A673 (cell line): ENCODE measurements at regions not wholly inside any gene's neighbourhood (a gene's known extent, or its start where the extent isn't known, plus 50 kb on each side); places are given as distances from the start of the nearest gene placed in this dataset.

ENCODE experiments used
- BruUV-seq: library from RNA; stranded (reverse); fragments of 400-500 nt; replicated peaks from 2 replicates; lab custom pipeline; 2021; lab: Mats Ljungman, UMichigan
- CTCF ChIA-PET: fragments of 300-600 bp; sonication (Branson Sonifier 250); formaldehyde crosslinking; loops from one replicate; lab custom pipeline; 2022; ENCODE audit warnings: antibody characterized with exemption; lab: Charles Lee
- POLR2A ChIA-PET: fragments of 300-600 bp; sonication (Branson Sonifier 250); formaldehyde crosslinking; loops from one replicate; lab custom pipeline; 2022; ENCODE audit warnings: antibody characterized with exemption; ENCODE audit not compliant: low non-redundant PET; lab: Charles Lee
- DNase-seq: peaks from one replicate; pipeline ENCODE4 v3.0.0-alpha.2; 2015; ENCODE audit warnings: low spot score
- H3K27ac ChIP-seq: fragments of 200-600 bp; sonication (generic); 2 replicates; pipeline ENCODE4 v1.5.1; 2016; ENCODE audit warnings: mixed run types, low read depth, mild to moderate bottlenecking, mixed read lengths, antibody characterized with exemption, low read length; ENCODE audit not compliant: poor library complexity, severe bottlenecking
- H3K27me3 ChIP-seq: fragments of 200-600 bp; sonication (generic); replicated peaks from 2 replicates; pipeline ENCODE4 v1.6.1; 2017; ENCODE audit warnings: mixed run types, low read depth, mild to moderate bottlenecking, mixed read lengths, antibody characterized with exemption, low read length; ENCODE audit not compliant: insufficient read depth, poor library complexity
- H3K36me3 ChIP-seq: fragments of 200-600 bp; sonication (generic); 2 replicates; pipeline ENCODE4 v1.6.1; 2016; ENCODE audit warnings: mixed run types, mild to moderate bottlenecking, mixed read lengths, antibody characterized with exemption, low read length; ENCODE audit not compliant: insufficient read depth, poor library complexity, severe bottlenecking
- H3K4me1 ChIP-seq: fragments of 200-600 bp; sonication (generic); 2 replicates; pipeline ENCODE4 v1.6.1; 2017; ENCODE audit warnings: mixed run types, mild to moderate bottlenecking, mixed read lengths, antibody characterized with exemption, low read length; ENCODE audit not compliant: insufficient read depth, poor library complexity, severe bottlenecking
- H3K4me3 ChIP-seq: fragments of 200-600 bp; sonication (generic); 2 replicates; pipeline ENCODE4 v1.5.1; 2016; ENCODE audit warnings: low read depth, mixed run types, mild to moderate bottlenecking, mixed read lengths, low read length; ENCODE audit not compliant: poor library complexity, severe bottlenecking
- H3K9me3 ChIP-seq: fragments of 200-600 bp; sonication (generic); 2 replicates; pipeline ENCODE4 v1.6.1; 2016; ENCODE audit warnings: mixed run types, low read depth, mild to moderate bottlenecking, mixed read lengths, antibody characterized with exemption, low read length; ENCODE audit not compliant: poor library complexity, severe bottlenecking
- EZH2 ChIP-seq: fragments of 200-600 bp; sonication (generic); IDR thresholded peaks from 2 replicates; pipeline ENCODE4 v1.6.1; 2017; ENCODE audit warnings: borderline replicate concordance, low read depth, mild to moderate bottlenecking, mixed read lengths, antibody characterized with exemption, low read length; ENCODE audit not compliant: poor library complexity, severe bottlenecking
- intact Hi-C: fragments of 100-400 bp; cut with micrococcal nuclease; formaldehyde crosslinking; loops from one replicate; pipeline ENCODE4 v1.10.0; 2022; ENCODE audit not compliant: unreplicated experiment
- TF ChIP-seq, protein P1 (sequence below): fragments of 300-800, 200-600 bp; sonication (generic); conservative IDR thresholded peaks from 2 replicates; pipeline ENCODE4 v1.5.1; 2017; ENCODE audit warnings: low read depth, mild to moderate bottlenecking, antibody characterized with exemption, low read length, moderate library complexity, mixed read lengths

DNA sequence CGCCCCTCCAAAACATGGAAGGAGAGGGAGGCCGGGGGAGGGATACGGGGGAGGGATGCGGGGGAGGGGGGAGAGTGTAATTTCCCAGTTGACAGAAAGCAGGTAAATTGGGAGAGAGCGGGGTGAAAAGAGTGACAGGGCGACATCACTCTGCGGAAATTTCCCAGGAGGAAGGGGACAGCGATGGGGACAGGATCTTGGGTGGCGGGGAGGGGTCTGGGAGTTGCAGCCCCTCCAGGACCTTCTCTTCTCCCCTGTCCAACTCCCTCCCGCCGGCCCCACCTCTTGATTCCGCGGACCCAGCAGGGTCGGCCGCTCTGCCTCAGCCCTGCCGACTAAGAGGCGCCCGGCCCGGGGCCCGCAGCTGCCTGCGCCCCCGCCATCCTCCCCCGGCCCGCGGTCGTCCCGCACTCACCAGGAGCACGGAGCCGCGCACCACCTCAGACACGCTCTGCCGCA is 108.0 kb upstream of the DOCK9 start:
- intact Hi-C loops = no loop called here
- no peak overlapping the region for H3K27ac ChIP-seq
- H3K4me1 ChIP-seq = no peaks in the 10 kb centered on the region
- CTCF ChIA-PET = interaction anchor here (0.6 kb wide), 1 partner anchor 59 kb away, joined by 4 read pairs; no protein-coding TSS in a partner anchor
- H3K9me3 ChIP-seq = no peaks in the 10 kb centered on the region
- peak overlapping the region; percentile 54 for H3K4me3 ChIP-seq
- no TSS peak for BruUV-seq
- no peaks in the 10 kb centered on the region for H3K36me3 ChIP-seq
- H3K27me3 ChIP-seq = no peaks in the 10 kb centered on the region
- no peak for DNase-seq
- POLR2A ChIA-PET = no interaction called here
- no peak for TF ChIP-seq EZH2
- TF ChIP-seq, protein P1, sequence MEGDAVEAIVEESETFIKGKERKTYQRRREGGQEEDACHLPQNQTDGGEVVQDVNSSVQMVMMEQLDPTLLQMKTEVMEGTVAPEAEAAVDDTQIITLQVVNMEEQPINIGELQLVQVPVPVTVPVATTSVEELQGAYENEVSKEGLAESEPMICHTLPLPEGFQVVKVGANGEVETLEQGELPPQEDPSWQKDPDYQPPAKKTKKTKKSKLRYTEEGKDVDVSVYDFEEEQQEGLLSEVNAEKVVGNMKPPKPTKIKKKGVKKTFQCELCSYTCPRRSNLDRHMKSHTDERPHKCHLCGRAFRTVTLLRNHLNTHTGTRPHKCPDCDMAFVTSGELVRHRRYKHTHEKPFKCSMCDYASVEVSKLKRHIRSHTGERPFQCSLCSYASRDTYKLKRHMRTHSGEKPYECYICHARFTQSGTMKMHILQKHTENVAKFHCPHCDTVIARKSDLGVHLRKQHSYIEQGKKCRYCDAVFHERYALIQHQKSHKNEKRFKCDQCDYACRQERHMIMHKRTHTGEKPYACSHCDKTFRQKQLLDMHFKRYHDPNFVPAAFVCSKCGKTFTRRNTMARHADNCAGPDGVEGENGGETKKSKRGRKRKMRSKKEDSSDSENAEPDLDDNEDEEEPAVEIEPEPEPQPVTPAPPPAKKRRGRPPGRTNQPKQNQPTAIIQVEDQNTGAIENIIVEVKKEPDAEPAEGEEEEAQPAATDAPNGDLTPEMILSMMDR = no peak

DNA sequence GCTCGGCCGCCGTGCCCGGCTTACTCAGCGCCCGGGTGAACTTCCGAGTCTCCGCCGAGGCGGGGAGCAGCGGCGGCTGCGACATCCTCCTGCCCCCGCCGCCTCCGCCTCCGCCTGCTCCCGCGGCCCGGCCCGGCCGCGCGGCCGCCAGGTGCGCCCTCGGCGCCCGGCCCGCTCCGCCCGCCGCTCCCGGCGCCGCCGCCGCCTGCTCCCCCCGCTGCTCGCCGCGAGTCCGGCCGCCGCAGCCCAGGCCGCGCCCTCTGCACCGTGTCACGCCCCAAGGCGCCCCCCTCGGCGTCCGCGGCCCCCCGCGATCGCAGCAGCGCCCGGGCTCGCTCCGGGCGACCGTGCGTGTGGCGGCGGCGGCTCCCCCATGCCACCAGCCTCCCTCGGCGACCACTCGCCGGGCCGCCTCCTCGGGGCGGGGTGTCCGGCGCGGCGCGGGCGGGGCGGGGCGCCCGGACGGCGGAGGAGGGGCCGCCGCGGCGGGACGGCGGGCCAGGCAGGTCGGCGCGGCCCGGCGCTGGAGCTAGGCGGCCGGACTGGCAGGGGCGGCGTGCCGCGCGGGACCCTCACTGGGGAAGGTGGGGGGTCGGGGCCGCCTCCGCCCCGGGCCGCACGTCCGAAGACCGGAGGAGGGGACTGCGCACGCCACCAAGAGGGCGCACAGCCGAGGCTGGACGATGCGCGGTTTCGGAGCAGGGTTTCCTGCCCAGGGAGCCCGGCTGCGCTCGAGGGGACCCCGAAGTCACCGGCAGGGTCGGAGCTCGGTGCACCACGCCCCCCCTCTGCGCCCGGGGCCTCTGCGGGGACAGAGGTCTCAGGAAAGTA is 108.6 kb upstream of the DOCK9 start:
- no TSS peak for BruUV-seq
- CTCF ChIA-PET = interaction anchor here (0.6 kb wide), 1 partner anchor 58 kb away, joined by 4 read pairs; no protein-coding TSS in a partner anchor
- peak; percentile 55 for DNase-seq
- Histone ChIP-seq H3K27me3 (no peaks in the 10 kb centered on the region), H3K4me1 (no peaks in the 10 kb centered on the region), H3K9me3 (no peaks in the 10 kb centered on the region), H3K27ac (no peak overlapping the region), H3K36me3 (no peaks in the 10 kb centered on the region), H3K4me3 (peak overlapping the region; percentile 54)
- TF ChIP-seq, protein P1 = no peak
- TF ChIP-seq EZH2 = no peak
- intact Hi-C loops = no loop called here
- POLR2A ChIA-PET = no interaction called here

- Histone ChIP-seq H3K36me3 (no peaks in the 10 kb centered on the region), H3K27me3 (no peaks in the 10 kb centered on the region), H3K27ac (no peak overlapping the region), H3K4me3 (peak overlapping the region; percentile 54), H3K4me1 (no peaks in the 10 kb centered on the region), H3K9me3 (no peaks in the 10 kb centered on the region)
- POLR2A ChIA-PET = interaction anchor here (0.7 kb wide), 1 partner anchor 473 kb away, joined by 3 read pairs; no protein-coding TSS in a partner anchor
- TF ChIP-seq EZH2 = no peak
- TF ChIP-seq, protein P1 = peak; percentile 27; the same call in 1 of the 2 replicates
- intact Hi-C loops = no loop called here
- CTCF ChIA-PET = no interaction called here
- DNase-seq = peak; percentile 89
- BruUV-seq = no TSS peak
Observed at GRCh38 chr13:99087098-99087953, 109.5 kb upstream of the DOCK9 start.
